ENCODE measurements at regions not wholly inside any gene's neighbourhood (a gene's known extent, or its start where the extent isn't known, plus 50 kb on each side); places are given as distances from the start of the nearest gene placed in this dataset.

DNA sequence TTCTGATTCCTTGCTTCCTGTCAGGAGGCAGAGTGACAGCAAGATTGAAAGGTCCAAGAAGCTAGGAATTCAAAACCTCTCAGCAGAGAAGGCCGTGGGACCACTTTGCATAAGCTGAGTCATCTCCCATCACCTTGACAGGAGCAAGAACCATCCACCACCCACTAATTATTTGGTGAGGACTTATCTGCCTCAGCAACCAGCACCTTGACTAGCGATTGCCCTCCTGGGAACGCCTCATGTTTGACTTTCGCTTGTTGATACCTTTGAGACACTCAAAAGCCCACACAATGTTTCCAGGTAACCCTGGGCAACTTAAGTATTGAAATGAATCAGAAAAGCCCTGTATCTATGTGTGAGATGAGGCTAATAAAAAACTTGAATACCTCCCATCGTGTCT is 233.5 kb upstream of the GYPA start:
- Mint-ChIP-seq H3K4me3 (no peak overlapping the region), H3K36me3 (ENCODE audit: low read depth) (no peaks in the 10 kb centered on the region), H3K9me3 (no peaks in the 10 kb centered on the region), H3K27ac (no peak overlapping the region), H3K4me1 (peaks cover 25% of the 10 kb centered on the region), H3K27me3 (ENCODE audit: low read depth) (peaks cover 8% of the 10 kb centered on the region)
- TF ChIP-seq, protein P1, sequence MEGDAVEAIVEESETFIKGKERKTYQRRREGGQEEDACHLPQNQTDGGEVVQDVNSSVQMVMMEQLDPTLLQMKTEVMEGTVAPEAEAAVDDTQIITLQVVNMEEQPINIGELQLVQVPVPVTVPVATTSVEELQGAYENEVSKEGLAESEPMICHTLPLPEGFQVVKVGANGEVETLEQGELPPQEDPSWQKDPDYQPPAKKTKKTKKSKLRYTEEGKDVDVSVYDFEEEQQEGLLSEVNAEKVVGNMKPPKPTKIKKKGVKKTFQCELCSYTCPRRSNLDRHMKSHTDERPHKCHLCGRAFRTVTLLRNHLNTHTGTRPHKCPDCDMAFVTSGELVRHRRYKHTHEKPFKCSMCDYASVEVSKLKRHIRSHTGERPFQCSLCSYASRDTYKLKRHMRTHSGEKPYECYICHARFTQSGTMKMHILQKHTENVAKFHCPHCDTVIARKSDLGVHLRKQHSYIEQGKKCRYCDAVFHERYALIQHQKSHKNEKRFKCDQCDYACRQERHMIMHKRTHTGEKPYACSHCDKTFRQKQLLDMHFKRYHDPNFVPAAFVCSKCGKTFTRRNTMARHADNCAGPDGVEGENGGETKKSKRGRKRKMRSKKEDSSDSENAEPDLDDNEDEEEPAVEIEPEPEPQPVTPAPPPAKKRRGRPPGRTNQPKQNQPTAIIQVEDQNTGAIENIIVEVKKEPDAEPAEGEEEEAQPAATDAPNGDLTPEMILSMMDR (IDR thresholded peaks at IDR 0.05; ENCODE audit: unreplicated experiment in 3 of 3) = no peak

DNA sequence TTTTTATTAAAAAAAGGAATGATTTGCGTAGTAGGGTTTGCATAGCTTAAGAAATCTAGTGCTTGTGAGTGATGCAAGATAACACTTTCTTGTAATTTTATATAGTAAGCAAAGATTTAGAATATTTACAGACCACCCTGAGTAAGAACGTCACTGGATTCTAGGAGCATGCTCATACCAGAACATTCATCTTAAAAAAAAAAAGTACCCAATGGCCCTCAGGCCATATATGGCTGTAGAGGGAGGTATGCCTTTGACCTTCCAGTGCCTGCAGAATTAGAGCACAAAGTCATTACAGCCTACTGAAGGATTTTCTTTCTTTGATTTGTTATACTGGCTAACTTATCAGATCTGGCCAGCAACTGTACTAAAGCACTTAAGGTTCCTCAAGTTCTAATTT is 236.3 kb upstream of the GYPA start:
- Mint-ChIP-seq H3K36me3 (ENCODE audit: low read depth) (no peaks in the 10 kb centered on the region), H3K27ac (peak overlapping the region; percentile 3 to 51 (median 28)), H3K27me3 (ENCODE audit: low read depth) (peaks cover 8% of the 10 kb centered on the region), H3K4me1 (peaks cover 21% of the 10 kb centered on the region), H3K9me3 (no peaks in the 10 kb centered on the region), H3K4me3 (no peak overlapping the region)
- TF ChIP-seq, protein P1 (IDR thresholded peaks at IDR 0.05; ENCODE audit: unreplicated experiment in 3 of 3) = no peak

DNA sequence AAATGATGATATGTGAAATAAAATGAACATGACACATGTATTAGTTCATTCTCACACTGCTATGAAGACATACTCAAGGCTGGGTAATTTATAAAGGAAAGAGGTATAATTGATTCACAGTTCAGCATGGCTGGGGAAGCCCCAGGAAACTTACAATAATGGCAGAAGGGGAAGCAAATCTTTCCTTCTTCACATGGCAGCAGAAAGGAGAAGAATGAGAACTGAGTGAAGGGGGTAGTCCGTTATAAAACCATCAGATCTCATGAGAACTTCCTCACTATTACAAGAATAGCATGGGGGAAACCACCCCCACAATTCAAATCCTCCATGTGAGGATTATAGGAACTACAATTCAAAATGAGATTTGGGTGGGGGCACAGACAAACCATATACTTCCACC is 243.9 kb upstream of the GYPA start:
- no peak overlapping the region for H3K4me3 Mint-ChIP-seq

DNA sequence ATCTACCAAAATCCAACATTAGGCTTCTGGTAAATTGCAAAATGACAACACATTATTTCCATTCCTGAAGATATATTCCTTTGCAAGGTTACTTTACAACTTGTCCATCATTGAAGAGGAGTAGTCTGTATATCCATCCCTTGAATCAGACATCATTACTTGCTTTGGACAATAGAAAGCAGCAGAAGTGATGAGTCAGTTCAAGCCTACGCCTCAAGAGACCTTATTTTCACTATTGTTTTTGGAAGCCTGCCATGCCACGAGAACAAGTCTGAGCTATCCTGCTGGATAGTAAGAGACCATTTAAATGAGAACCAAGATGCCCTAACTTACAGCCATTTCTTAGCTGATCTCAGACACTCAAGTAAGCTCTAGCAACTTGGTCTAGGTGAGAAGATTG is 246.0 kb upstream of the HHIP start:
- Mint-ChIP-seq H3K27me3 (ENCODE audit: low read depth) (no peaks in the 10 kb centered on the region), H3K4me3 (no peak overlapping the region), H3K9me3 (peaks cover 2% of the 10 kb centered on the region), H3K27ac (no peak overlapping the region), H3K36me3 (ENCODE audit: low read depth) (no peaks in the 10 kb centered on the region), H3K4me1 (peaks cover 4% of the 10 kb centered on the region)
- TF ChIP-seq, protein P1 (IDR thresholded peaks at IDR 0.05; ENCODE audit: unreplicated experiment in 3 of 3) = no peak

More for the DNA sequence above, 243.9 kb upstream of the GYPA start:
- no peaks in the 10 kb centered on the region for H3K4me1 Mint-ChIP-seq
- no peaks in the 10 kb centered on the region for H3K27me3 Mint-ChIP-seq (ENCODE audit: low read depth)
- peaks cover 3% of the 10 kb centered on the region for H3K36me3 Mint-ChIP-seq (ENCODE audit: low read depth)
- peaks cover 28% of the 10 kb centered on the region for H3K9me3 Mint-ChIP-seq
- TF ChIP-seq, protein P1 (IDR thresholded peaks at IDR 0.05; ENCODE audit: unreplicated experiment in 3 of 3) = no peak
- H3K27ac Mint-ChIP-seq = no peak overlapping the region

DNA sequence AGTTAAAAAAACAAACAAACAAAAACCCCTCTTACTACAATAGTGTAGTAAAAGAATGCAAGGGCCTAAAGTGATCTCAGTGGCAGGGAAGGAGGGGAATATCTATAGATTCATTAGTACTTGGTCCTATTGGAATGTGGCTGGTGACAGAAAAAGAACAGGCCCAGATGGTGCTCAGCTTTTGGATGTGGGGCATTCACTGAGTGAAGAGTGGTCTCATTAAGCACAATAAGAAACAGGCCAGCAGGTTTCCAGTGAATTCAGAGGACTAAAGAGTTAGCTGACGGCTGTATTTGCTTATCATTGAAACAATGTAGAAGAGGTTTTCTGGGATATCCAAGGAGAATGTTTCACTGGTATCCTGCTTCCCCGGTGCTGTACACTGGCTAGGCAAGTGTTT is 243.8 kb upstream of the HHIP start:
- Mint-ChIP-seq H3K4me3 (no peak overlapping the region), H3K27ac (no peak overlapping the region), H3K36me3 (ENCODE audit: low read depth) (no peaks in the 10 kb centered on the region)

DNA sequence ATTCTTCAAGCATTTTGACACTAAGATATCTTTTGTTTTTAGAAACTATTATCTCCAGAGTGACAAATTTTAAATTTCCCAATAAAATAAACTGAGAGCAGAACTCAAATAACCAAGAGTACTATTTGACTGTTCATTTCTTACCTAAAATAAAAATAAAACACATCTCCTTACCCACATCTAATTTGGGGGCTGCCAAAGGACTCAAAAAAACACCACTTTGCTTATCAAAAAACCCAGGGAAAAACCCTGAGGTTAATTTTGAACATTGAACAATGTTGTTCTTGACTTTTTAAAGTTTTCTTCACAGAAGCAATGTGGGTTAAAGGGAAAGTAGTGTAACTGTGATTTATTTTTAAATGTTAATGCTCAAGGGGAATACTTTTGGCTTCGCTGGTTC is 243.0 kb upstream of the HHIP start:
- H3K9me3 Mint-ChIP-seq = peaks cover 2% of the 10 kb centered on the region
- no peaks in the 10 kb centered on the region for H3K27me3 Mint-ChIP-seq (ENCODE audit: low read depth)
- H3K27ac Mint-ChIP-seq = no peak overlapping the region
- no peak overlapping the region for H3K4me3 Mint-ChIP-seq
- peaks cover 4% of the 10 kb centered on the region for H3K4me1 Mint-ChIP-seq
- TF ChIP-seq, protein P1 (IDR thresholded peaks at IDR 0.05; ENCODE audit: unreplicated experiment in 3 of 3) = no peak
- H3K36me3 Mint-ChIP-seq (ENCODE audit: low read depth) = no peaks in the 10 kb centered on the region

More for the DNA sequence above, 243.8 kb upstream of the HHIP start:
- H3K27me3 Mint-ChIP-seq (ENCODE audit: low read depth) = no peaks in the 10 kb centered on the region
- H3K4me1 Mint-ChIP-seq = peaks cover 4% of the 10 kb centered on the region
- TF ChIP-seq, protein P1 (IDR thresholded peaks at IDR 0.05; ENCODE audit: unreplicated experiment in 3 of 3) = no peak
- peaks cover 2% of the 10 kb centered on the region for H3K9me3 Mint-ChIP-seq

Data from nephron (organoid).